NT2/D1 (cell line): ENCODE measurements at regions not wholly inside any gene's neighbourhood (a gene's known extent, or its start where the extent isn't known, plus 50 kb on each side); places are given as distances from the start of the nearest gene placed in this dataset.

Experiments
- SUZ12 ChIP-seq: IDR thresholded peaks from 2 replicates; pipeline ENCODE4 v1.6.1; 2011; ENCODE audit not compliant: insufficient read length, insufficient read depth; ENCODE audit errors: extremely low read depth
- YY1 ChIP-seq: IDR thresholded peaks from 2 replicates; pipeline ENCODE4 v1.6.1; 2011; ENCODE audit not compliant: insufficient read length, insufficient read depth
- ZNF274 ChIP-seq: IDR thresholded peaks from 2 replicates; pipeline ENCODE4 v1.6.1; 2011; ENCODE audit warnings: mild to moderate bottlenecking, low read depth, low read length

GRCh38 chr7:17625043-17625442 lies 315.3 kb downstream of the SNX13 start:
- TF ChIP-seq YY1 (no peak), ZNF274 (no peak), SUZ12 (no peak)
